ENCODE measurements at regions not wholly inside any gene's neighbourhood (a gene's known extent, or its start where the extent isn't known, plus 50 kb on each side); places are given as distances from the start of the nearest gene placed in this dataset.

GRCh38 chr4:110371016-110371770, 104.8 kb upstream of the ENPEP start:
- ChIA-PET CTCF (interaction anchor here (0.8 to 1.7 kb wide), 2 partner anchors 12 to 141 kb away, joined by 5 read pairs; no protein-coding TSS in a partner anchor), POLR2A (interaction anchor here (0.5 kb wide), 1 partner anchor 30 kb away, joined by 4 read pairs; no protein-coding TSS in a partner anchor)
- H3K36me3 Mint-ChIP-seq (ENCODE audit: insufficient read depth, unreplicated experiment): no peaks in the 10 kb centered on the region
- no peak for DNase-seq (ENCODE audit: unreplicated experiment)
- H3K27ac Mint-ChIP-seq (ENCODE audit: low read depth, unreplicated experiment): no peak overlapping the region
- BruUV-seq (replicated peaks): no TSS peak
- intact Hi-C loops (cut with micrococcal nuclease): no loop called here
- H3K9me3 Mint-ChIP-seq (ENCODE audit: unreplicated experiment): no peaks in the 10 kb centered on the region
- peaks cover 12% of the 10 kb centered on the region for H3K27me3 Mint-ChIP-seq (ENCODE audit: insufficient read depth, unreplicated experiment)
- H3K4me1 Mint-ChIP-seq (ENCODE audit: insufficient read depth, unreplicated experiment): no peaks in the 10 kb centered on the region
- no peak for TF ChIP-seq CTCF (IDR thresholded peaks at IDR 0.05; ENCODE audit: unreplicated experiment)
- H3K4me3 Mint-ChIP-seq (ENCODE audit: unreplicated experiment): no peak overlapping the region

- Mint-ChIP-seq H3K36me3 (ENCODE audit: insufficient read depth, unreplicated experiment) (no peaks in the 10 kb centered on the region), H3K27me3 (ENCODE audit: insufficient read depth, unreplicated experiment) (peaks cover 31% of the 10 kb centered on the region), H3K9me3 (ENCODE audit: unreplicated experiment) (no peaks in the 10 kb centered on the region), H3K4me1 (ENCODE audit: insufficient read depth, unreplicated experiment) (no peaks in the 10 kb centered on the region), H3K4me3 (ENCODE audit: unreplicated experiment) (no peak overlapping the region), H3K27ac (ENCODE audit: low read depth, unreplicated experiment) (no peak overlapping the region)
- POLR2A ChIA-PET: no interaction called here
- BruUV-seq (replicated peaks): no TSS peak
- TF ChIP-seq CTCF (IDR thresholded peaks at IDR 0.05; ENCODE audit: unreplicated experiment): no peak
- no peak for DNase-seq (ENCODE audit: unreplicated experiment)
- CTCF ChIA-PET: interaction anchor here (0.6 kb wide), 1 partner anchor 143 kb away, joined by 3 read pairs; no protein-coding TSS in a partner anchor
- intact Hi-C loops (cut with micrococcal nuclease): no loop called here
These were observed 107.5 kb upstream of the ENPEP start for GRCh38 chr4:110368409-110368808.

GRCh38 chr4:110367156-110367555, 108.8 kb upstream of the ENPEP start:
- Mint-ChIP-seq H3K4me3 (ENCODE audit: unreplicated experiment) (no peak overlapping the region), H3K27me3 (ENCODE audit: insufficient read depth, unreplicated experiment) (peaks cover 31% of the 10 kb centered on the region), H3K9me3 (ENCODE audit: unreplicated experiment) (no peaks in the 10 kb centered on the region), H3K27ac (ENCODE audit: low read depth, unreplicated experiment) (no peak overlapping the region), H3K36me3 (ENCODE audit: insufficient read depth, unreplicated experiment) (no peaks in the 10 kb centered on the region), H3K4me1 (ENCODE audit: insufficient read depth, unreplicated experiment) (no peaks in the 10 kb centered on the region)
- CTCF ChIA-PET: interaction anchor here (0.6 kb wide), 2 partner anchors 20 to 1349 kb away, joined by 3 to 4 read pairs; no protein-coding TSS in a partner anchor
- intact Hi-C loops (cut with micrococcal nuclease): no loop called here
- POLR2A ChIA-PET: no interaction called here
- DNase-seq (ENCODE audit: unreplicated experiment): no peak
- TF ChIP-seq CTCF (IDR thresholded peaks at IDR 0.05; ENCODE audit: unreplicated experiment): no peak
- BruUV-seq (replicated peaks): no TSS peak

GRCh38 chr4:110365761-110366160, 110.2 kb upstream of the ENPEP start:
- no peak overlapping the region for H3K27ac Mint-ChIP-seq (ENCODE audit: low read depth, unreplicated experiment)
- no peak for TF ChIP-seq CTCF (IDR thresholded peaks at IDR 0.05; ENCODE audit: unreplicated experiment)
- no TSS peak for BruUV-seq (replicated peaks)
- ChIA-PET POLR2A (no interaction called here), CTCF (interaction anchor here (0.6 to 1.5 kb wide), 4 partner anchors 21 to 154 kb away, joined by 3 to 6 read pairs (median 4); no protein-coding TSS in a partner anchor)
- no peaks in the 10 kb centered on the region for H3K36me3 Mint-ChIP-seq (ENCODE audit: insufficient read depth, unreplicated experiment)
- no peaks in the 10 kb centered on the region for H3K9me3 Mint-ChIP-seq (ENCODE audit: unreplicated experiment)
- intact Hi-C loops (cut with micrococcal nuclease): no loop called here
- DNase-seq (ENCODE audit: unreplicated experiment): no peak
- H3K4me3 Mint-ChIP-seq (ENCODE audit: unreplicated experiment): no peak overlapping the region
- H3K27me3 Mint-ChIP-seq (ENCODE audit: insufficient read depth, unreplicated experiment): peaks cover 31% of the 10 kb centered on the region
- no peaks in the 10 kb centered on the region for H3K4me1 Mint-ChIP-seq (ENCODE audit: insufficient read depth, unreplicated experiment)

Measured in MCF 10A (cell line).